Hematopoietic multipotent progenitor cell treated with erythropoietin and hydrocortisone succinate and interleukin-3 and kit ligand, for 17 days (in vitro differentiated cells): ENCODE measurements at regions not wholly inside any gene's neighbourhood (a gene's known extent, or its start where the extent isn't known, plus 50 kb on each side); places are given as distances from the start of the nearest gene placed in this dataset.
"Not testable (repeated sequence)": the region's sequence is repeated elsewhere in the genome, so short reads cannot be mapped to it uniquely, and the experiment has no call there.

ENCODE experiments used
- DNase-seq: peaks from one replicate; pipeline ENCODE4 v3.0.0-alpha.2; 2015; ENCODE audit warnings: low spot score

DNA sequence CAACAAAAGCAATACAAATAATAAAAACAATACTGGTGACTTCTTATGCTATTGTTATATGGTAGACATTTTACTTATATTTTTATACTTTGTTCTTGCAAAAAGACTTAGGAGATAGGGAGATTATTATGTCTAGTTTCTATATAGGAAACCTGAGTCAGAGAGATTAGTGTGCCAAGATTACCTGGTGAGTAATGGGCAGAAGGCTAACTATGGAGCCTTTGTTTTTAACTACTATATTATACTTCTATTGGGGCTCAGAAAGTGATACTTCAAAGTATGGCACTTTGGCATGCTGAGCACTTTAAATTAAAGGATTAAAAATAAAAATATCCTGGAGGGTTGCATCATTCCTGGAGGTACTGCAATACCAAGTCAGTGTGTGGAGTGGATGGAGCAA, 117.5 kb upstream of the CLINT1 start:
- DNase-seq, result no peak

DNA sequence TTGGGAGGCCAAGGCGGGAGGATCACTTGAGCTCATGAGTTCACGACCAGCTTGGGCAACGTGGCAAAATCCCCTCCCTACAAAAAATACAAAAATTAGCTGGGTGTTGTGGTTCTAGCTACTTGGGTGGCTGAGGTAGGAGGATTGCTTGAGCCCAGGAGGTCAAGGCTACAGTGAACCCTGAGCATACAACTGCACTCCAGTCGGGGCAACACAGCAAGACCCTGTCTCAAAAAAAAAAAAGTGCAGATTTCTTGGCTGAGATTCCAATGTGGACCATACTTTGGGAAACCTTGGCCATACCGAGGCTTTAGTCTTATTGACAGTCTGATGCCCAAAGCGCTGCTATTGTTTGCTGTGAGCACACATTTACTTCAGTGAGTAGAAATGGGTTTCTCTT, 113.6 kb upstream of the CLINT1 start:
- DNase-seq, result no peak

DNA sequence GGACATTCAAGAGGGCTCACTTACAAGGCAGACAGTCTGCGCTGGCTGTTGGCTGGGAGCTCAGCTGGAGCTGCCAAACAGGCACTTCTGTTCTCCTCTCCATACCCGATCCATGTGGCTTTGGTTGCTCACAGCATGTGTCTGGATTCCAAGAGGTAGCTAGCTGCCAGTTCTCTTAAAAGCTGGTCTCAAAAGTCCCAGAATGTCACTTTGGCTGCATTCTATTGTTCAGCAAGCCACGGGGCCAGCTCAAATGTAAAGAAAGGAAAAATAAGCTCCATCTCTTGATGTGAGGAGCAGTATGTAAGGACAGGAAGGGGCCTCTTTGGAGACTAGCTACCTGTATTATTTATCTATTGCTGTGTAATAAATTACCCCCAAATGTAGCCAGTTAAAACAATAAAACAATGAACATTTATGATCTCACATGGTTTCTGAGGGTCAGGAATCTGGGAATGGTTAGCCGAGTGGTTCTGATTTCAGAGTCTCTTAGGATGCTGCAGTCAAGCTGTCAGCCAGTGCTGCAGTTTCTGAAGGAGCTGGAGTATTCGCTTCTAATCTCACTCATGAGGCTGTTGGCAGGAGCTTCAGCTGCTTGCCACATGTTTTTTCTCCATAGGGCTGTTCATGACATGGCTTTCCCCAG, 112.7 kb upstream of the CLINT1 start:
- no peak for DNase-seq

DNA sequence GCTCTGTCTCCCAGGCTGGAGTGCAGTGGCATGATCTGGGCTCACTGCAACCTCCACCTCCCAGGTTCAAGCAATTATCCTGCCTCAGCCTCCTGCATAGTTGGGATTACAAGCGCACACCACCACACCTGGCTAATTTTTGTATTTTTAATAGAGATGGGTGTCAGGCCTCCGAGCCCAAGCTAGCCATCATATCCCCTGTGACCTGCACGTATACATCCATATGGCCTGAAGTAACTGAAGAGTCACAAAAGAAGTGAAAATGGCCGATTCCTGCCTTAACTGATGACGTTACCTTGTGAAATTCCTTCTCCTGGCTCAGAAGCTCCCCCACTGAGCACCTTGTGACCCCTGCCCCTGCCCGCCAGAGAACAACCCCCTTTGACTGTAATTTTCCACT, 109.6 kb upstream of the CLINT1 start:
- not testable (repeated sequence) for DNase-seq

DNA sequence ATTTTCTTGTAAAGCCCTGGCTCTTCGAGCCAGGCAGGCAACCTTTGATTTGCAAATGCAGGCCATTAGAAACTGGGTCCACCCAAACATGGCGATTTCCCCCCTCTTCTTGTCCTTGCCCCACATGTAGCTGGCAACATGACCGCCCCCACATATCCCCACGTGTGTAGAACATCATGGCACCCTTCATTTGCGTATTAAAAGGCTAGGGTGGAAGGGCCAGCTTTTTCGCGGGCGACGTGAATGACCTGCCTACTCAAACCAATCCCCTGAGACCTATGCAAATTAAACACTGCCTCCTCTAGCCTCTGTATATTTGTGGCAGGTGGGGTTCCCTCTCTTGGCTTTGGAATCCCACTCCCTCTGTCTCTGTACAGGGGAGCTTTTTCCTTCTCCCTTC, 107.0 kb upstream of the CLINT1 start:
- no peak for DNase-seq

DNA sequence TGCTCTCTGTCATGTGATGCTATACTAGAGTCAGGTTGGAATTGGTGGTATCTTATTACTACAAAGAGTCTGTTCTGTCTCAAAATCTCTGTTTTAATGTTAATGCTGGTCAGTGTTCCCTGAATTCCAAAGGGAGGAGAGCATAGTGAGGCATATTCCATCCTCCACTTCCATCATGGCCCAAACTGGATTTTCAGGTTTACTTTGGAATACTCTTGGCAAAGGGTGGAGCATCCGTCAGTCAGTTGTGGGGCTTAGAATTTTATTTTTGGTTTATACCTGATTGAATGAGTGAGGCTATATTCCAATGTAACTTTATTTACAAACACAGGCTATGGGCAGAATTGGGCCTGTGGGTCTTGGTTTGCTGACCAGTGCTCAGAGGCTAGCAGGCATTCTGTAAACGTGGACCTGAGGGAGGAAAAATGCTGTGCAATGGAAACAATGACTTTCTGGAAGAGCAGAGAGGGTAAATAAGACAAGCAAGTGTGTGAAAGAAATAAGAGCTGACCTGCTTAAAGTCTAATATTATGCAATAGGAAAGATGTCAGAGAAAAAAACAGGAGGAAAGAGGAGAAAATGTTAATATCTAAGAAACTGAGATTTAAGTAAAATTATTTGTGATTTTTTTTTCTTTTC, 106.2 kb upstream of the CLINT1 start:
- DNase-seq, result no peak

DNA sequence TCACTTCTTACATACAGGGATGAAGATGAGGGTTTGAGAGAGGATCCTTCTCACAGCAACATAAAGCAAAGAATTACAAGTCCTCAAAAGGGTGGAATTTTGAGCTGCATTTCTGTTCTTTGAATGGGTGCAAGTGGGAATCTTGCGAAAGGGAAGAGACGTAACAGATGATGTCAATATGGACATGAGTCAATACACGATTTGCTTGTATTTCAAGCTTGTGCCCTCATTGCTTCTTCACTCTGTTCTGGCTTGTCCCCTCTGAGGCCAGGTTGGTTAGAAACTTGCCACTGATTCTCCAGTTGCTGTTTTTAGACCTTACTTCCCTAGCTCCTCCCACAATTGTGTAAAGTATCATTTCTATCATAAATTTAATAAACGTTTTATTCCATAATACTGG, 104.8 kb upstream of the CLINT1 start:
- DNase-seq, result no peak

DNA sequence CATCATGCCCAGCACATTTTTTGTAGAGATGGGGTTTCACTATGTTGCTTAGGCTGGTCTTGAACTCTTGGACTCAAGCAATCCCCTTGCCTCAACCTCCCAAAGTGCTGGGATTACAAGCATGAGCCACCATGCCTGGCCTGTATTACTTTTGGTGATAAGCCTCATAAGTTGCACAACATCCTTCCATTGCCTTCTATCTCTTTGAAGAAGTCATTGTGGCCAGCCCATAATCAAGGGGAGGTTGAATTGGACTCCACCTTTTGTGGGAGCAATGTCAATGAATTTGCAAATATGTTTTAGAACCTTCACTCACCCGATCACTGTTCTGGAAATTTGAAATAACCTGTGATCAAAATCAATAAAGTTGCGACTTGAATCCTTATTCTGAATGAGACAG, 104.3 kb upstream of the CLINT1 start:
- no peak for DNase-seq

DNA sequence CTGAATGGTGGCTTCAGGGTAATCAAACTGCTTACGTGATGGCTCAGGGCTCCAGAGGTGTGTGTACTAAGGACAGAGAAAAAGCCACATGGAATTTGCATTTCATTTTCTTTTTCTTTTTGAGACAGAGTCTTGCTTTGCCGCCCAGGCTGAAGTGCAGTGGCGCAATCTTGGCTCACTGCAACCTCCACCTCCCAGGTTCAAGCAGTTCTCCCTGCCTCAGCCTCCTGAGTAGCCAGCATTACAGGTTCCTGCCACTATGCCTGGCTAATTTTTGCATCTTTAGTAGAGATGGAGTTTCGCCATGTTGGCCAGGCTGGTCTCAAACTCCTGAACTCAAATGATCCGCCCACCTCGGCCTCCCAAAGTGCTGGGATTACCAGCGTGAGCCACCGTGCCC, 103.7 kb upstream of the CLINT1 start:
- not testable (repeated sequence) for DNase-seq

DNA sequence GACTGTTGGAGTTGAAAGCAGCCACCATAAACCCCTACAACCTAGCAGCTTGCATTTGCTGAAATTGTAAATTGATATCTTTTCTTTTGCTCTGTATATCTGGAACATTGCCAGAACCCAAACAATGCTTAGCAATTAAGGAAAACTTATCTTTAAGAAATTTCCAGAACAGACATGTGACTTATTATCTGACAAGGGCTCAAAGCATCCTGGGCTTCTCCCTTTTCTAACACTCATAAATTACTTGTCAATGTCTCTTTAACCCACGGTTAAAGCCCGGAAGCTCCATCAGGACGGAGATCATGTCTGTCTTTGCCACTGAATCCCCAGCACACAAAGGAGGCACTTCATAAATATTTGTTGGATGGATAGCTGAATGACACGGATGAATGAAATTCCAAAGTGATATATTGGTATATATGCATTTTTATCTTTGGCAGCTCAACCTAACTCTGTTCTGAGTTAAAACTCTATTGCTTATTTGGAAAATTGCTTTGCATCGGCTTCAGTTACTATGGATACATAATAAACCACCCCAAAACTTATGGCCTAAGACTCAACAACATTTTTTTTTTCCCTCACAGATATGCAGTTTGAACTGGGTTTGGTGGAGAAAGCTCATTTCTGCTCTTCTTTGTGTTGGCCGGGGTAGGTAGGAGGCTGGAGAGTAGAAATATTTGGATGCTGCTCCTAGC, 103.1 kb upstream of the CLINT1 start:
- DNase-seq, result no peak

DNA sequence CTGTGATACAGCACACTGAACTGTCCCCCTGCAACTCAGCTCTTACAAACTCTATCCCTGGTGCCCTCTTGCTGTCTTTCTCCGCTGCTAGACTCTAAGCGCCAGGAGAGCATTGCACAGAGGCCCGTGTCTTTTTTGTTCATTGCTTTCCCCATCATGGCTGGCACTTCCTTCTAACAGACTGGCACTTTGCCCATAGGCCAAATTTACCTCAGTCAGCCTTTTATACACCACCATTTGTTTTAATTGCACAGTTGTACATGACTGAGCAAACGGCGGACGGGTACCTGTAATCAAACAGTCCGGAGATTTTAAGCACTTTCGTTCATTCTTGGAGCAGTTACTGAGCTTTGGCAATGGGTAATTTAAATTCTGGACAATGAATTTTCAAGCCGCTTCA, 102.2 kb upstream of the CLINT1 start:
- no peak for DNase-seq

DNA sequence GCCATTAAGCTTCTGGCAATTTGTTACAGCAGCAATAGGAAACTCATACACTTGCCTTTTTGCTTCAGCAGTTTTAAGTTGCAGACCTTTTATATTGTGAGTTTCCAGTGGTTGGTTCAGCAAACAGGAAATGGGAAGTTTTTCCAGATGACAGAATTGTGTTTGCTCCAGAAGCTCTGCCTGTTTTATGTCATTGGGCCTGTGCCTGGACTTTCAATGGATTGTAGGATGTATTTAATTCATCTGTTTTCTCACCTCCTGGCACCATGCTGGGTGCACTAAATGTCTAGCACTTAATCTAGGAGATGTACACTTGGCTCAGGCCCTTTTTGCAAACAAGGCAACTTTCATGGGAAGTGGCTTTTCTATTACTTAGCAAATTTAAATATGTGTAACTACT, 100.4 kb upstream of the CLINT1 start:
- no peak for DNase-seq

DNA sequence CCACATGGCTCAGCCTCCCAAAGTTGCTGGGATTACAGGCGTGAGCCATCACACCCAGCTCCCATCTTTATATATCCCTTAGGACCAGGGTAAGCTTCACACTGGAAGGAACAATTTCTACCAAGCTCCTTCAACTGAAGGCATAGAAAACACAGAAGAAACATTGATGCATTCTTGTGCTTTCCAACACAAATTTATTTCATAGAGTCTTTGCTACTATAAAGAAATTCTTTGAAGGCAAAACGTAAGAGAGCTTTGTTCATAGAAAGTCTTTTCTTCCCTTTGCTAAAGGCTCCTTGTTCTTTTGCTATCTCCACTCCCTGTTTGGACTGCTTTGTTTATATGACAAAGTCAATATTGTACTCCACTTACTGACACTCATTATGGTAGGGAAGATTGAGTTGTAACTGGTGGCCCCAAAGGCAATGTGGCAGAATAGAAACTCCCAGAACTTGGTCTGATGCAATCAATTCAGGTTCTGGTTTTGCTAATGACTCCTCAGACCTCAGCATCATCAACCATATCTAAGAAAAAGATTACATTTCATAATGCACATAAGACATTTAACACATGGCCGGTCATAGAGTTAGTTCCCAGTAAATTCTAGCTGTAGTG, 97.4 kb upstream of the CLINT1 start:
- no peak for DNase-seq

DNA sequence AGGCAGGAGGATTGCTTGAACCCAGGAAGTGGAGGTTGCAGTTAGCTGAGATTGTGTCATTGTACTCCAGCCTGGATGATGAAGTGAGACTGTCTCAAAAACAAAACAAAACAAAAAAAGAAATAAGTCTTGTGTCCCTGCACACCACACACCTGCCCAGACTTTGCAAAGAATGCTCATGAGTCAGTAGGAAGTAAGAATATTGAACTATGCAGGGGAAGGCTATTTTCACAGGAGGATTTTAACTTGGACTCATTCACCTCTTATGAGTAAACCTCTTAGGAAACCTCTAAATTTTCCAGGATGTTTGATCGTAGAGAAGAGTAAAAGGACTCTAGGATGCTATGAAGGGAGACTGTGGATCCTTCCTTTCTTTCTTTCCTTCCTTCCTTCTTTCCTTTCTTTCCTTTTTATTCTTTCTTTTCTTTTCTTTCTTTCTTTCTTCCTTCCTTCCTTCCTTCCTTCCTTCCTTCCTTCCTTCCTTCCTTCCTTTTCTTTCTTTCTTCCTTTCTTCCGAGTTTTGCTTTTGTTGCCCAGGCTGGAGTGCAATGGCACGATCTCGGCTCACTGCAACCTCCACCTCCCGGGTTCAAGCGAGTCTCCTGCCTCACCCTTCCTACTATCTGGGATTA, 96.7 kb upstream of the CLINT1 start:
- DNase-seq, result no peak

DNA sequence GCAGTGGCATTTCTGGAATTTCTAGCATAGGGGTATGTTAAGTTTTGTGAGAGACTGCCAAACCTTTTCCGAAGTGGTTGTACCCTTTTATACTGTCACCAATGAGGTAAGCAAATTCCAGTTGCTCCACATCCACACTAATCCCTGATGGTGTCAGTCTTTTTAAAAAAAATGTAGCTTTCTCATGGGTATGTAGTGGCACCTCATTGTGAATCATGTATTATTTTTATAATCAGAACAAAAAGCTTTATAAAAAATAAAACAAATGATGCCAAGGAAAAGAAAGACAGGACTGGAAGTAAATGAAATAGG, 93.4 kb upstream of the CLINT1 start:
- no peak for DNase-seq

DNA sequence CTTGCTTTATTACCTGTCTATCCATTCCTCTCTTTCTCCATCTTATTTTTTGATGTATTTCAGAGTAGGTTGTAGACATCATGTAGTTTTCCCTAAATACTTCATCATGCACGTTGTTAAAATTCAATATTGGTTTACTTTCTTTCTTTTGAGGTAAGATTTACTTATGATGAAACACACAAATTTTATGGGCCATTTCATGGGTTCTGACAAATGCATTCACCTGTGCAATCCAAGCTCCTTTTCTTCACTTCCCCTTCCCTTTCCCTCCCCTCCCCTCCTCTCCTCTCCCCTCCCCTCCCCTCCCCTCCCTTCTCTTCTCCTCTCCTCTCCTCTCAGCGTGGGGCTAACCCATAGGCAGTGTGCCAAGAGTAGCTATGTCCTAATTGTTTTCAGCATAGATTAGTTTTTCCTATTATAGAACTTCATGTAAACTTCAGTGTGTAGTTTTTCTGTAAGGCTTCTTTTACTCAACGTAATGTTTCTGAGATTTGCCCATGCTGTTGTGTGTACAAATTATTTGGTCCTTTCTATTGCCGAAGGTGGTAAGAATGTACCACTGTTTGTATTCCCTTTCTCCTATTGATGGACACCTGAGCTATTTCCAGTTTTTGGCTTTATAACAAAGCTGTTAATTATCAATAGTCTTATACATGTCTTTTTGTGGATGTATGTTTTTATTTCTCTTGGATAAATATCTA, 92.9 kb upstream of the CLINT1 start:
- DNase-seq, result no peak

DNA sequence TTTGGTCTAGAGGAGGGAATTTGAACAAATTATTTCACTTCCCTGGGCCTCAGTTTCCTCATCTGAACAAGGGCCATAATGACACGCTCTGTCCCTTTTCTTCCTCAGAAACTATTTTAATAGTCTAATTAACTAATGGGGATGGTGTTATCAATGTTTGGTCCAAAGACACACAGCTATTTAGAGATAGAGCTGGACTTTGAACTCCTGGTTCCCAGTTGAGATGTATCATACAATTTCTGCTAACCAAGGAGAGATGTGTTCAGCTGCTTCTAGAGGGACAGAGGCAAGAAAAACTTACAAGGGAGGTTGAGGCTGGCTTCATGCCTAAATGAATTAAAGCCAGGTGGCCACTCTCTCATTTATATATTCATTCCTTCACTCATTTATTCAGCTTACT, 90.6 kb upstream of the CLINT1 start:
- no peak for DNase-seq

DNA sequence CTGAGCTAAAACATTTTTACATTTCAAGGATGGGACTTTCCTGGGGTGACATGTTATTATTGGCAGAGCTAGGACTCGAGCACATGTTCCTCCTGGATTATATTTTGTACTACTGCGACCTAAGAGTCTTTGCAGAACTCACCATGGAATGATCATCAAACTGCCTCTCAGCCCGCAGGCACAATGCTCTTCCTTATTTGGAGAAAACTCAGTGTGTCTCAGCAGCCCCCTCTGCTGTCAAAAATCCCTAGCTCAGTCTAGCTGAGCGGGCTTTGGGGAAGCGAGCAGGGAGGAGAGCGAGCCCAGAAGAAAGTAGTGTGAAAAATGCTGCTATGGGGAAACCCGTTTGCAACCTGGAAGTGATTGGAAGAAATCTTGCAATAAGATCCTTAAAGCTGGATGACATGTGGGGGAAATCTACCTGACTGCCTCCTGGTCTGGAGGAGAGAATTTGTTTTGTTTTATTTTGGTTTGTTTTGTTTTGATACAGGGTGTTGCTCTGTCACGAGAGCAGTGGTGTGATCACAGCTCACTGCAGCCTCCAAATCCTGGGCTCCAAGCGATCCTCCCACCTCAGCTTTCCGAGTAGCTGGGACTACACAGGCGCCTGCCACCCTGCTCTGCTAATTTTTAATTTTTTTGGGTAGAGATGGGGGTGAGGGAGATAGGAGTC, 89.9 kb upstream of the CLINT1 start:
- DNase-seq, result peak; percentile 56

DNA sequence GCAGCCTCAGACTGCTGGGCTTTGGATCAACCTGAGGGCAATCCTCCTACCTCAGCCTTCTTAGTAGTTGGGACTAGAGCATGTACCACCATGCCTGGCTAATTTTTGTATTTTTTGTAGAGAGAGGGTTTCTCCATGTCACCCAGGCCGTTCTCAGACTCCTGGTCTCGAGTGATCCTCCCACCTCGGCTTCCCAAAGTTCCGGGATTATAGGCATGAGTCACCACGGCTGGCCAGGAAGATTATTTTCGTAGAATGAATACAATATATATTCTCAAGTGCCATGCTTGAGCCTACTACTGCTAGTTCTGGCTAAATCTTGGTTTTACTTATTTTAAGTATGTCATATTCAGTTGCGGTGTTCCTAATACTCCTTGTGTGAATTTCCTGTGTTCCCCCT, 88.2 kb upstream of the CLINT1 start:
- DNase-seq, result no peak

DNA sequence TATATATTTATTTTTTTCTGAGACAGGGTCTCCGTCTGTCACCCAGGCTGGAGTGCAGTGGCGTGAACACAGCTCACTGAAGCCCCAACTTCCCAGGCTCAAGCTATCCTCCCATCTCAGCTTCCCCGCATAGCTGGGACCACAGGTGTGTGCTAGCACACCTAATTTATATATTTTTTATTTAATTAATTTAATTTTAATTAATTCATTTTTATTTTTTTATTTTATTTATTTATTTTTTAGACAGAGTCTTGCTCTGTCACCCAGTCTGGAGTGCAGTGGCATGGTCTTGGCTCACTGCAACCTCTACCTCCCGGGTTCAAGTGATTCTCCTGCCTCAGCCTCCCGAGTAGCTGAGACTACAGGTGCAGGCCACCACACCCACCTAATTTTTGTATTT, 86.9 kb upstream of the CLINT1 start:
- DNase-seq, result not testable (repeated sequence)

DNA sequence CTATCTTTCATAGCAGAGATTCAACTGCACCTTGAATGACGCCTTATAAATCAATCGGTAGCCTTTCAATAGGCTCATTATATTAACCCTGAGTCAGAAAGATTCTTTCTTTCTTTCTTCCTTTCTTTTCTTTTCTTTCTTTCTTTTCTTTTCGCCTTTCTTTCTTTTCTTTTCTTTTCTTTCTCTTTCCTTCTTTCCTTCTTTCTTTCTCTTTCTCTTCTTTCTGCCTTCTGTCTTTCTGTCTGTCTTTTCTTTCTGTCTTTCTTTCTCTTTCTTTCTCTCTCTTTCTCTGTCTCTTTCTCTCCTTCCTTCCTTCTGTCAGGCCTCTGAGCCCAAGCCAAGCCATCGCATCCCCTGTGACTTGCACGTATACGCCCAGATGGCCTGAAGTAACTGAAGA, 86.0 kb upstream of the CLINT1 start:
- no peak for DNase-seq
